SK-N-SH (cell line): ENCODE measurements at regions not wholly inside any gene's neighbourhood (a gene's known extent, or its start where the extent isn't known, plus 50 kb on each side); places are given as distances from the start of the nearest gene placed in this dataset.

Experiments
- CTCF ChIA-PET: fragments of 300-600, 350-600 bp; formaldehyde crosslinking; extraction: SDS; loops from one replicate; lab custom pipeline; 2021; lab: Yijun Ruan, JAX
- POLR2A ChIA-PET: fragments of 350-600 bp; sonication (Branson Sonifier 250); formaldehyde crosslinking; extraction: SDS; loops from one replicate; lab custom pipeline; 2020; ENCODE audit warnings: antibody characterized with exemption, inconsistent platforms; lab: Yijun Ruan, JAX
- DNase-seq: peaks from one replicate; pipeline ENCODE4 v3.0.0; 2012
- H2AFZ ChIP-seq: fragments of 200-600 bp; sonication (generic); 2 replicates; pipeline ENCODE4 v1.8.1; 2016; ENCODE audit warnings: antibody characterized with exemption, mild to moderate bottlenecking, low read depth
- H3F3A ChIP-seq: fragments of 200-600 bp; sonication (generic); replicated peaks from 2 replicates; pipeline ENCODE3; 2016; ENCODE audit warnings: antibody characterized with exemption, mild to moderate bottlenecking; ENCODE audit not compliant: insufficient read depth
- H3K27ac ChIP-seq, 2 experiments: fragments of 200-500 bp in 1 of 2; fragments of 200-600 bp in 1 of 2; sonication (Bioruptor generic) in 1 of 2; sonication (generic), shearing (Covaris generic) in 1 of 2; 2 replicates each; pipeline versions ENCODE4 v1.5.1 to v1.6.1; 2014 to 2016; ENCODE audit warnings: low read depth in 2 of 2, inconsistent platforms in 1 of 2, low read length in 1 of 2, mild to moderate bottlenecking in 1 of 2, mixed read lengths in 1 of 2
- H3K27me3 ChIP-seq: fragments of 200-600 bp; sonication (generic), shearing (Covaris generic); 2 replicates; pipeline ENCODE4 v1.6.1; 2016; ENCODE audit warnings: mixed run types; ENCODE audit not compliant: insufficient read depth
- H3K36me3 ChIP-seq, 2 experiments: fragments of 200-500 bp in 1 of 2; fragments of 200-600 bp in 1 of 2; sonication (Bioruptor generic) in 1 of 2; sonication (generic) in 1 of 2; replicated peaks in 1 of 2; 2 replicates each; pipeline versions ENCODE3 to v1.5.1; 2014 to 2016; ENCODE audit warnings: low read length in 1 of 2, mild to moderate bottlenecking in 1 of 2; ENCODE audit not compliant: insufficient read depth in 2 of 2, control insufficient read depth in 1 of 2
- H3K4me1 ChIP-seq, 2 experiments: fragments of 200-500 bp in 1 of 2; fragments of 200-600 bp in 1 of 2; sonication (Bioruptor generic) in 1 of 2; sonication (generic), shearing (Covaris generic) in 1 of 2; 2 replicates each; pipeline versions ENCODE4 v1.5.1 to v1.6.1; 2014 to 2016; ENCODE audit warnings: low read depth in 1 of 2, low read length in 1 of 2, mixed run types in 1 of 2; ENCODE audit not compliant: insufficient read depth in 2 of 2, control insufficient read depth in 1 of 2
- H3K4me2 ChIP-seq: fragments of 200-600 bp; sonication (generic), shearing (Covaris generic); 2 replicates; pipeline ENCODE4 v1.6.1; 2017; ENCODE audit warnings: mixed run types
- H3K4me3 ChIP-seq, 2 experiments: fragments of 200-500 bp in 1 of 2; fragments of 200-600 bp in 1 of 2; sonication (Bioruptor generic) in 1 of 2; sonication (generic), shearing (Covaris generic) in 1 of 2; 2 replicates each; pipeline versions ENCODE4 v1.5.1 to v1.8.1; 2014 to 2016; ENCODE audit warnings: low read depth in 2 of 2, inconsistent platforms in 1 of 2, low read length in 1 of 2, mild to moderate bottlenecking in 1 of 2, mixed read lengths in 1 of 2, moderate library complexity in 1 of 2
- H3K79me2 ChIP-seq: fragments of 200-600 bp; sonication (generic); 2 replicates; pipeline ENCODE4 v1.8.1; 2017; ENCODE audit warnings: mild to moderate bottlenecking; ENCODE audit not compliant: insufficient read depth
- H3K9ac ChIP-seq: fragments of 200-600 bp; sonication (generic); 2 replicates; pipeline ENCODE4 v1.6.1; 2017; ENCODE audit warnings: mixed run types
- H3K9me2 ChIP-seq: fragments of 200-600 bp; sonication (generic); 2 replicates; pipeline ENCODE4 v1.6.1; 2017; ENCODE audit warnings: mixed run types
- H3K9me3 ChIP-seq: fragments of 200-600 bp; sonication (generic); 2 replicates; pipeline ENCODE4 v1.6.1; 2017; ENCODE audit warnings: mixed run types, mild to moderate bottlenecking, moderate library complexity
- H4K20me1 ChIP-seq: fragments of 200-600 bp; sonication (generic); 2 replicates; pipeline ENCODE4 v1.6.1; 2017; ENCODE audit warnings: mild to moderate bottlenecking, mixed run types; ENCODE audit not compliant: insufficient read depth
- CHD2 ChIP-seq: fragments of 150-350 bp; IDR thresholded peaks from 2 replicates; pipeline ENCODE4 v1.6.1; 2018; ENCODE audit warnings: low read length; ENCODE audit not compliant: partially characterized antibody
- CTCF ChIP-seq: fragments of 200-600 bp; sonication (generic); IDR thresholded peaks from 2 replicates; pipeline ENCODE4 v1.6.1; 2017; ENCODE audit warnings: antibody characterized with exemption, mild to moderate bottlenecking, moderate library complexity
- ELF1 ChIP-seq: IDR thresholded peaks from 2 replicates; pipeline ENCODE4 v1.4.0; 2012
- FOSL2 ChIP-seq: IDR thresholded peaks from 2 replicates; pipeline ENCODE4 v1.4.0; 2012; ENCODE audit warnings: low read depth, mild to moderate bottlenecking, moderate library complexity, borderline replicate concordance
- GABPA ChIP-seq: IDR thresholded peaks from 2 replicates; pipeline ENCODE4 v1.4.0; 2012; ENCODE audit warnings: low read depth, mild to moderate bottlenecking
- GATA2 ChIP-seq: sonication (generic); formaldehyde crosslinking; IDR thresholded peaks from 2 replicates; pipeline ENCODE4 v1.5.0; 2020; ENCODE audit warnings: mild to moderate bottlenecking, missing genetic modification reagents
- IRF3 ChIP-seq: fragments of 150-350 bp; IDR thresholded peaks from 2 replicates; pipeline ENCODE4 v1.6.1; 2016; ENCODE audit warnings: mild to moderate bottlenecking, low read depth, low read length
- JUND ChIP-seq: IDR thresholded peaks from 2 replicates; pipeline ENCODE4 v1.4.0; 2012
- MAX ChIP-seq: IDR thresholded peaks from 2 replicates; pipeline ENCODE4 v1.4.0; 2012; ENCODE audit warnings: low read depth
- PBX3 ChIP-seq: IDR thresholded peaks from 2 replicates; pipeline ENCODE4; 2012
- POLR2AphosphoS5 ChIP-seq: IDR thresholded peaks from 2 replicates; pipeline ENCODE4 v1.6.1; 2012; ENCODE audit warnings: low read depth, low read length
- RCOR1 ChIP-seq: fragments of 150-350 bp; IDR thresholded peaks from 2 replicates; pipeline ENCODE4 v1.6.1; 2017; ENCODE audit warnings: antibody characterized with exemption, low read length
- REST ChIP-seq: IDR thresholded peaks from 2 replicates; pipeline ENCODE4 v1.6.1; 2012; ENCODE audit warnings: mild to moderate bottlenecking, low read depth, low read length, moderate library complexity
- SIN3A ChIP-seq: IDR thresholded peaks from 2 replicates; pipeline ENCODE4 v1.6.1; 2012; ENCODE audit warnings: low read depth, mild to moderate bottlenecking, low read length, moderate library complexity, borderline replicate concordance
- SMC3 ChIP-seq: IDR thresholded peaks from 2 replicates; pipeline ENCODE4 v1.6.1; 2012; ENCODE audit warnings: low read depth, low read length, improper control_type of control experiment
- TAF1 ChIP-seq: IDR thresholded peaks from 2 replicates; pipeline ENCODE4 v1.6.1; 2012; ENCODE audit warnings: low read depth, mild to moderate bottlenecking, low read length, moderate library complexity, borderline replicate concordance
- TCF12 ChIP-seq: IDR thresholded peaks from 2 replicates; pipeline ENCODE4 v1.4.0; 2012
- TEAD4 ChIP-seq: IDR thresholded peaks from 2 replicates; pipeline ENCODE4 v1.4.0; 2012; ENCODE audit warnings: mild to moderate bottlenecking, borderline replicate concordance; ENCODE audit not compliant: insufficient read depth
- USF1 ChIP-seq: IDR thresholded peaks from 2 replicates; pipeline ENCODE4 v1.4.0; 2012; ENCODE audit warnings: low read depth, borderline replicate concordance
- ZBTB33 ChIP-seq: IDR thresholded peaks from 2 replicates; pipeline ENCODE4 v1.4.0; 2012; ENCODE audit warnings: low read depth, borderline replicate concordance
- WGBS: methylation state at CpG from one replicate; pipeline ENCODE4 v1.1.6; 2017; ENCODE audit warnings: low lambda C conversion rate; 5-methylcytosine and 5-hydroxymethylcytosine counted together

GRCh38 chr7:53920011-53920410, 622.2 kb upstream of the VSTM2A start:
- ChIA-PET CTCF (interaction anchor here (1.5 kb wide), 1 partner anchor 9 kb away, joined by 3 read pairs; no protein-coding TSS in a partner anchor), POLR2A (no interaction called here)
- Histone ChIP-seq H3K4me3 (no peak overlapping the region), H3K27me3 (no peaks in the 10 kb centered on the region), H3K9me3 (peaks cover 3% of the 10 kb centered on the region; the same call in 1 of the 2 replicates), H3K4me2 (no peak overlapping the region), H3K9me2 (0 out of 2 replicates have a peak, but pooled peaks cover 3% of the 10 kb centered on the region), H3K36me3 (no peaks in the 10 kb centered on the region), H4K20me1 (no peaks in the 10 kb centered on the region), H2AFZ (no peak overlapping the region), H3F3A (no peaks in the 10 kb centered on the region), H3K79me2 (no peaks in the 10 kb centered on the region), H3K4me1 (no peaks in the 10 kb centered on the region), H3K27ac (no peak overlapping the region), H3K9ac (no peak overlapping the region)
- TF ChIP-seq MAX (no peak), USF1 (no peak), TAF1 (no peak), SMC3 (no peak), SIN3A (no peak), TCF12 (no peak), JUND (no peak), GABPA (no peak), GATA2 (no peak), REST (no peak), POLR2AphosphoS5 (no peak), IRF3 (no peak), ELF1 (no peak), PBX3 (no peak), FOSL2 (no peak), RCOR1 (no peak), TEAD4 (no peak), ZBTB33 (no peak), CTCF (no peak), CHD2 (no peak)
- WGBS = 33% methylated on average over 5 of the region's 5 CpGs
- no peak for DNase-seq
